Stimulated activated CD8-positive, alpha-beta memory T cell treated with anti-CD3 and anti-CD28 coated beads, Interleukin-7, amount 100 ng/mL, for 48 hours (primary cell): ENCODE measurements at regions not wholly inside any gene's neighbourhood (a gene's known extent, or its start where the extent isn't known, plus 50 kb on each side); places are given as distances from the start of the nearest gene placed in this dataset.

Source experiments
- DNase-seq, 2 donors: peaks; one replicate each; pipeline ENCODE4 v3.0.0-alpha.2; 2020; ENCODE audit warnings: low read depth in 1 of 2; ENCODE audit errors: extremely low read depth in 1 of 2

DNA sequence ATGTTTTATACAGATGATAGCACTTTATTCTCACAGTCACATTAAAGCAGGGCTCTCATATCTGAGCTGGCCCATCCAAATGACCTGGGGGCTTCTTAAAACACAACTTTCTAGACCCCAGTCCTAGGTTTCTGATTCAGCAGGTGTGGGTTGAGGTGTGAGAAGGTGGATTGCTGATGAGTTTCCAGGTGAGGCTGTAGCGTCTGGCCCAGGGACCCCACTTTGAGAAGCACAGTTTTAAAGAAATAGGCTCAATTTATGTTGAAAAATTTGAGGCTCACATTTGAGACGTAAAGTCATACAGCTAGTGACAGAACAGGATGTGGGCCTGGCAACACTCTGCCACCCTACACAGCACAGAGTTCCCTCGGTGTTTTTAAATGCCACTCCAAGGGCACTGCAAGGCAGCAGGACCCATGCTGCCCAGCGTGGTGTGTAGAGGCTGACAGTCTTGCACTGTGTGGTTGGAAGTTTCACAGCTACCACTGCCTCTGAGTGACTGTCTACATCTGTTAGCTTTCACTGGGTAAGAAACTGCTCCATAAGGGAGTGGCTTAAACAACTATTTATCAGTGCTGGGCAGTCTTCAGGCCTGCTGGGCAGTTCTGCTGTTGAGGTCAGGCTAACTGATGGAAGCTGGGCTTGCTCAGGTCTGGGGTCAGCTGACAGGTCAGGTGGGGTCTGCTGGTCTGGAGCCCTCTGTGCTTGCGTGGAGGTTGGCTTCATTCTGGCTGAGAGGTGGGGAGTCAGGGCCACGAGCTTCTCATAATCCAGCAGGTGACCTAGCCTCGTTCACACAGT is 319.7 kb downstream of the CXCL12 start:
- DNase-seq: no peak

DNA sequence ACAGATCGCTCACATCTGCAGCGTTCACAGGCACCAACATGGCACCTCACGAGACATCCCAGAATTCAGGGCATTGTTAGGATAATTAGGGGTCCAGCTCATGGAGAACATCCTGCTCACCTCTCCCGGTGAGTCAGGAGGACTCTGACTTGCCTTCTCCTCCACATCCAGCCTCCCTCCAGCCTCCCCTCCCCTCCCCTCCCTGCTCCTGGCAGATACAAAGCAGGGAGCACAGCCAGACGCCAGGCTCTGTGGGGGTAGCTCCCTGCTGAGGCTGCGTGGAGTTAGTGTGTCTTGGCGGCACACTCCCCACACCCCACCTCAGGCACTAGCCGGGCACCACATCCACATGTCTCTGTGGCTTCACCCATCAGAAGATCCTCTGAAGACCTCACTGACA is 320.6 kb downstream of the CXCL12 start:
- no peak for DNase-seq

DNA sequence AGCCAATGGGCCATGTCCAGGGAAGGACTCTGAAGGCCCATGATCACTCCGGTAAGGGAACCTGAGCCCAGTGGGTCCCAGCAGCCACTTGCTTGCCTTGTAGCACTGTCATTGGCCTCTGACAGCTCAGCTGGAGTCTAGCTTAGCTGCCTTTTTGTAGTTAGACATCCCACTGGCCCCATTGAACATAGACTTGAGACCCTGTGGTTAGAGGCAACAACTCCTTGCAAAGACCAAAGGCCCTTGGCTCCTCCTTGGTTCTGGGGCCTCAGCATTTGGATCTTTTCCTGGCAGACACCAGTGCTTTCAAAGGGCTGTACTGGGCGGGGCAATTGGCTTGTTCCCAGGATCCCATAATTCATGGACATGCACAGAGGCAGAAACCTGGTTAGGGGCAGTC is 321.2 kb downstream of the CXCL12 start:
- no peak for DNase-seq

DNA sequence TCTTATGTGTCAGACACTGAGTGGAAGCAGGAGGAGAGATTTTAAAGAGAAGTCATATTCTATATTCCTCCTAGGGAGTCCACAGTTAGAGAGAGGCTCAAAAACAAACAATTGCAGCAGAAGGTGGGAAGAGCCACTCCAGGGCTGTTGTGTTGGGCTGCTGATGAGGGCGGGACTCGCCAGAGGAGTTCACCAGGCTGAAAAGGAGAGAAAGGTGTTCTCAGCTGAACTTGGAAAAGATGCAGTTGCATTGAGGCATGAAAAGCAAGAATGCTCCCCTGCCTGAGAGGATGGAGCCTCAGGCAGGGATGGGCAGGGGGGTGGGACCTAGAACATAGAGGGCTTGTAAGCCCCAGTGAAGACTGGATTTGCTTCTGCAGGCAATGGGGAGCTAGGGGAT is 324.2 kb downstream of the CXCL12 start:
- no peak for DNase-seq

- DNase-seq: no peak
Observed at GRCh38 chr10:44060221-44060620, 324.7 kb downstream of the CXCL12 start.

DNA sequence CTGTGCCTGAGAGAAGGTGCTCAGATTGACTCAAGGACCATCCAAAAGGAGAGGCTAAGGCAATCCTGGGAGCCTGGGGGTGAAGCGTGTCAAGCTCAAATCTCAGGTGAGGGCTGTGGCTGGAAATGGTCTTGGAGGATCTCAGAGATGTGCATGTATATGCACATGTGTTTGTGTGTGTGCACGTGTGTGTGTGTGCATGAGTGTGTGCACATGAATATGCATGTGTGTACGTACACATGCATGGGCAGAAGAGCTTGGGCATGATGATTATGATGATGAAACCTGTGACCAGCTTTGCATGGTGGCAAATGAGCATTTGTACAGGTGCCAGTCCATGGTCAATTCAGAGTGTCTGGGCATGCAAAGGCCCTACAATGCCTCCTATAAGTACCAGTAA is 326.6 kb downstream of the CXCL12 start:
- no peak for DNase-seq

- DNase-seq: no peak
Observed at GRCh38 chr10:44056967-44057805, 327.7 kb downstream of the CXCL12 start.

- no peak for DNase-seq
Observed at GRCh38 chr10:44056206-44056605, 328.7 kb downstream of the CXCL12 start.

DNA sequence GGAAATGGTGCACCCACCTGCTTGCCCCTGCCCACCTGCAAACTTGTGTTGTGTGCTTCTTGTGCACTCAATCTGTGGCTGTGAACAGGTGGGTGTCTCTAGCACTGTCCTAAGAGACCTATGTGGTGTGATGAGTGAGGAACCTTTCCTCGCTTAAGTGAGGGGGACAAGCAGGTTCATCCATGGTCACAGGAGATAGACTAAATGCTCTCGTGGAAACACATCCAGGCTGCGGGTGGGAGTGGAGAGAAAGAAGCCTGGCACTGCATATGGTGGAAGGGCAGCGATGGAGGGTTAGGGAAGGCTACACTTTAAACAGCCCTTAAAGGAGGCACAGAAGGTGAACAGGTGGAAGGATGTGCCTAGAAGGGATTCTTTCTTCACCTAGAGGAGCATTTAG is 330.9 kb downstream of the CXCL12 start:
- no peak for DNase-seq

DNA sequence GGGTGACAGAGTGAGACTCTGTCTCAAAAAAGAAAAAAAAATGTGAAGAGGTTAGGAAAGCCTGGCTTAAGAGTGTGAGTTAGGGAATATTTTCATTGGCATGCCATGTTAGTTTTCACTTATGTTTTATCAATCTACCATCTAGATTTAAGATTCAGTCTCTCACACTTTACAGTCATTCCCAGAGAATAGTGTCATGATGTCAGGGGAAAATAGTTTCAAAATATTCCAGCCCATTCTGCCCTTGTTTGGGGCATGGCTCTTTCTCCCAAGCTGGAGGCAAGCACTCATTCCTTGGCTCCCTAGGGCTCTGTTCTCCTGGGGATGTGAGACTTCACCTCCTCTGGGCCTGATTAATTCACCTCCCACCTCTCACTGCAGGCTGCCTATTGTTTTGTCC is 331.5 kb downstream of the CXCL12 start:
- DNase-seq: no peak

GRCh38 chr10:44051584-44052385 is 333.1 kb downstream of the CXCL12 start:
- DNase-seq: no peak

GRCh38 chr10:44051091-44051490 is 333.8 kb downstream of the CXCL12 start:
- DNase-seq: no peak

- no peak for DNase-seq
Observed at GRCh38 chr10:44049301-44050015, 335.4 kb downstream of the CXCL12 start.

DNA sequence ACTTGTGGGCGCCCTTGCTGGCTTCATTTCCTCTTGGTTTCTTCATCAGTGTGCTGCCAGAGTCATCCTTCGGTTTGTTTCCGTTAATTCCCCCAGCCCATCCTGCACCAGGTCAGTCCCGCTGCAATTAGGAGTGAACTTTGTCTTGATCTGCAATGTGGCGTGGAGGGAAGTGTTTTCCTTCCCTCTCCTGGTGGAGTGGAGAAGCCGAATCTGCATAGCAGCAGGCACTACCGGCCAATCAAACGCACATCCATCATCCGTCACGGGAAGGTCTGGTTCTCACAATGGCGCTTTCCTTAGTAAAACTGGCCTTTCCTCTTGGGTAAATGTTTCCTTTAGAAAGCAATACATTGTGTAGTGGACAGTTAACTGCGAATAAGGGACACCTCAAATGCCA is 337.5 kb downstream of the CXCL12 start:
- no peak for DNase-seq

- DNase-seq: no peak
Observed at GRCh38 chr10:44046605-44047004, 338.3 kb downstream of the CXCL12 start.

GRCh38 chr10:44045020-44045419 is 339.9 kb downstream of the CXCL12 start:
- no peak for DNase-seq

GRCh38 chr10:44044549-44044948 is 340.3 kb downstream of the CXCL12 start:
- DNase-seq: no peak

- DNase-seq: no peak
Observed at GRCh38 chr10:44043646-44044375, 341.1 kb downstream of the CXCL12 start.

GRCh38 chr10:44042926-44043602 is 341.8 kb downstream of the CXCL12 start:
- DNase-seq: no peak
